Ammon's horn (tissue), 1 donor: ENCODE measurements at regions not wholly inside any gene's neighbourhood (a gene's known extent, or its start where the extent isn't known, plus 50 kb on each side); places are given as distances from the start of the nearest gene placed in this dataset.
"Not testable (repeated sequence)": the region's sequence is repeated elsewhere in the genome, so short reads cannot be mapped to it uniquely, and the experiment has no call there.

Experiments used
- DNase-seq: peaks from one replicate; pipeline ENCODE4 v3.0.0-alpha.2; 2016; ENCODE audit warnings: low spot score

- no peak for DNase-seq
Observed at GRCh38 chr3:20396335-20396734, 210.3 kb upstream of the SGO1 start.

GRCh38 chr3:20395692-20396091 is 209.7 kb upstream of the SGO1 start:
- DNase-seq = no peak

DNA sequence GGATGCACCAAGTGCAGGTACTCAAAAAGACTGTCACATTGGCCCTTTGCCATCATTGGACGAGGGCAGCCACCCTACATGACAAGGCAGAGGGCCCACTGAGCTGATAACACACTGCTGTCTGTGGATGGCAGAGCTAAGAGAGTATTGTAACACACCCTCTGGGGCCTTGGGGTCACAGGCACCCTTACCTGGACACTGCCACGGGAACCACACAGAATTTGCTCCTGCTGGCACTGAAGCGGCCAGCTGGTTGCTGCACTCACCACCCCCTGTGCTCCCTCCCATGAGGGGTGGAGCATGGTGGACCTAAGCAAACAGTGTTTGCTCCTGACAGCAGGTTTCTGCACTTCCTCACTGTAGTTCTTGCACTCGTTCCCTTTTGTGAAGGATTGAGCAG is 208.2 kb upstream of the SGO1 start:
- no peak for DNase-seq

GRCh38 chr3:20391644-20392043 is 205.6 kb upstream of the SGO1 start:
- DNase-seq = no peak

DNA sequence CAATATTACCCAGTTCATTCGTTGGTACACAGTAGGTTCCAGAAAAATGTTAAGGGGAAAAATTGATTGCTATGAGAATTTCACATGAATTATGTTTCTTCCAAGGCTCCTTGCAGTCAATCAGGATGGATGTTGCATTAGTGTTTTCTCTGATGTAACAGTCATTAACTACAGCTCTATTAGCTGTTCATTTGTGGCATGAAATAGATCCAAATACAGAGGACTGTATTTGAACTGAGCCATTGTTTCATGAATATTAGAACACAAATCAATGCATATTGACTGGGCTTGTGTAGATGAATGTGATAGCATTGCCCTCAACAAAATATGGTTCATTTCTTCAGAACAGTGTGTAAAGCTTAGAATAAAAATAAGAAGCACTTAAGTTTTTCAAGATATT is 203.0 kb upstream of the SGO1 start:
- no peak for DNase-seq

- DNase-seq = no peak
Observed at GRCh38 chr3:20380295-20380694, 194.3 kb upstream of the SGO1 start.

DNA sequence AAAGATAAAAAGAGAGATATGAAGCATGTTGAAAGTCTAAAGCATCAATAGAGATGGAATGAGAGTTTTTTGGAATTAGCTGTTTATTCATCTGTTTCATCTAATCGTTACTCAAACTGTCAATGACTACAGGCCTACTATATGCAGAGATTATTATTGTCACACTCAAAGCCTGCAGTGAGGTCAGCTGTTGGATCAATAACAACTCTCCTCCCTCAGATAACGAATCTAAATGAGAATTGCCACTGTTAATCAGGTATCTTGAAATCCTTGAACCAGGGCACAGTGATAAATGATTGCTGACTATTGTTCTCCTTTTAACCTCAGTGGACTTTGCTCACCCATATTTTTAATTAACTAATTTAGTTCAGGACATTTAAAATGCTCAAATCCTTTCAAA is 192.3 kb upstream of the SGO1 start:
- no peak for DNase-seq

DNA sequence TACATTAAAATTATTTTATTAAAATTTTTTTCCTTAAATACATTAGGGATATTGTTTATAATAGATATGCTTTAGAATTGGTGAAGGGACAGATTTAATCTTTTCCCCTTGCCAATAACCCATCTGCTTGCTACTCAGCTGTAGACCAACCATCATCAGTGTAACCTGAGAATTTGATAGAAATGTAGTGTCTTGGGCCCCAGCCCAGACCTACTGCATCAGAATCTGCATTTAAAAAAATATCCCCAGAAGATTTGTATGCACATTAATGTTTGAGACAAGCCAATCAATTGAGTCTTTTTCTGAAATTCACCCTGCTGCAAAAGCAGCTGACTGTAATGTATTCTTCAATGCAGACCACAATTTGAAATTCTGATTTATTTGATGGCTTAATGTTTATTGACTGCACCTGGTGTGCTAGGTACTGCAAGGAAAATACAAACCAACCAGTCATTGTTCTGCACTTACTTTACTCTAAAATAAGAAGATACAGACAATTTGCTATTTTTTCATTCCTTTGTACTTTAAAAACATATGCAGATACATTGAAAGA is 190.7 kb upstream of the SGO1 start:
- no peak for DNase-seq

- no peak for DNase-seq
Observed at GRCh38 chr3:20375302-20375701, 189.3 kb upstream of the SGO1 start.

- not testable (repeated sequence) for DNase-seq
Observed at GRCh38 chr3:20370273-20371063, 184.5 kb upstream of the SGO1 start.

DNA sequence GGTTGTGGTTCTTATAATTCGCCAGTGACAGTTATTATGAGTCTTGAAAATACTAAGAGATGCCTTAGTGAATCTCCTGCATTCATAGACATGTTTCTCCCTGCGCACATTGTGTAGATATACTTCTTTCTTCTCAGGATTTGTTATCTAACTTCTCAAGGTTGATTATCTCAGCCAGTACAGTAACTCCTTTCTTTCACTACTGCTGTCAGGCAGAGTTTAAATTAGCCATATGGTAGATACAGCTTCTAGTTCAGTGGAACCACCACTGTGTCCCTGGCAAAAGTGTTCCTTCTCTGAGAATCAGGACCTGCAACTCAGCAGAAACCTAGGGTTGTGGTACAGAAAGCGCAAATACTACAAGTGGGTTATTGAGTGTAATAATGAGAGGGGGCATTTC is 175.0 kb upstream of the SGO1 start:
- no peak for DNase-seq

- DNase-seq = no peak
Observed at GRCh38 chr3:20353286-20353685, 167.3 kb upstream of the SGO1 start.

- no peak for DNase-seq
Observed at GRCh38 chr3:20352546-20353179, 166.7 kb upstream of the SGO1 start.

DNA sequence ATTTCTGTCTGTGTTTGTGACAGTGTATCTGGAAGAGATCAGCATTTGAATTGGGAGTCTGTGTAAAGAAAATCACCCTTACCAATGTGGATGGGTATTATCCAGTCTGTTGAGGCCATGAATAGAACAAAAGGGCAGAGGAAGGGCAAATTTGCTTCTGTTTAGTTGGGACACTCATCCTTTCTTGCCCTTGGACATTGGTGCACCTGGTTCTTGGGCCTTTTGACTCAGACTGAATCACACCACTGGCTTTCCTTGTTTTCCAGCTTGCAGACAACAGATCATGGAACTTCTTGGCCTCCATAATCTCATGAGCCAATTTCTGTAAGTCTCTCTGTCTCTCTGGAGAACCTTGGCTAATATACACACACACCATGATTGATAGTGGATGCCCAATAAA is 164.4 kb upstream of the SGO1 start:
- no peak for DNase-seq

DNA sequence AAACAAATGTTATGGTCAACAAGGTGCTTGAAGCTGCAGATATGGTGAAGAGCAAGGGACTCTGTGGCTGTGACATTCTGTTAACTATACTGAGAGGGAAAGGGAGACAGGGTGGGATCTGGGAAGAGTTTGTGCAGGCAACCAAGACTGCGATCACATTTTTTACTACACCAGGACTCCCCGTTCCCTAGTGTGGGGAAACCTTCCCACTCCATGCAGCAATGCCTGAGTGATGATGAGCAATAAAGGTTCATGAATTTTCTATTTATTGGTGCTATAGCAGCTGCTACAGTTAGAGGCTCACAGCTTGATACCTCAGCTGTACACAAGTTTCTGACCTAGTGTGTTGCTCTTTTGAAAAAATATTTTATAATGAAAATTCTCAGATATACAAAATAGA is 160.9 kb upstream of the SGO1 start:
- peak; percentile 24 for DNase-seq

GRCh38 chr3:20346369-20346768 is 160.4 kb upstream of the SGO1 start:
- DNase-seq = no peak

GRCh38 chr3:20344400-20344959 is 158.5 kb upstream of the SGO1 start:
- no peak for DNase-seq

DNA sequence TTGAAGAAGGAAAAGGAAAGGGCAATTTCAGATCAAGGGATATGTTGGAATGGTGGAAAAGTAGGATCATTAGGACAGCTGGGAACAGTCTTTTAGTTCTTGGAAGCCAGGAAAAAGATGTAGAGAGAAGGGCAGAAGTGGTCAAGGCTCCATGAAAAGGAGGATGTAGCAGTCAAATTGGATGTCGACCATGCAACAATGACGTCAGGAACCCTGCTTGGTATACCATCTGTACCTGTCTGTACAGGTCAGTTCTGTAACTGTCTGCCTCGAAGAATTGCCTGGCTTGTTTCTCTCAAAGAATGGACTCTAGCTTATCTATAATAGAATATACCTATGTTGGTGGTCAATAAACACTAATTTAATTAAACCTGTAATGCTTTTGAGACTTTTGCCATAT is 157.8 kb upstream of the SGO1 start:
- no peak for DNase-seq

GRCh38 chr3:20340324-20340928 is 154.4 kb upstream of the SGO1 start:
- DNase-seq = peak; percentile 86

DNA sequence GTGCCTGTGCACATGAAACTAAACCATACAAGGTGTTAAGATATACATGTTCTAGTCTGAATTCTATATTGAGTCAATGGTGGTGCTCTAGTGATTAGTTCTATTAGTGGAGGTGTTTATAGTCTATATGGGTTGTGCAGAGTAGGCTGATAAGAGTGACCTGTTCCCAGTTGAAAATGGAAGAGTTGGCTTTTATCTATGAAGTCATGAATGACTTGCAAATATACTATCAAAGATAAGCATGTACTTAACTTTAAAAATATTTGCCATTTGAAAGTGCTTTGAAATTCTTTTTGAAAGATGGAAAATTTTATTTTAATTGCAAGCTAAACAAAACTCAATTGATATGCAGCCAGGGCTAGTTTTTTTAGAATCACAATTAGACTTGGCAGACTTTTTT is 150.6 kb upstream of the SGO1 start:
- DNase-seq = no peak

- DNase-seq = no peak
Observed at GRCh38 chr3:20334842-20335241, 148.8 kb upstream of the SGO1 start.

DNA sequence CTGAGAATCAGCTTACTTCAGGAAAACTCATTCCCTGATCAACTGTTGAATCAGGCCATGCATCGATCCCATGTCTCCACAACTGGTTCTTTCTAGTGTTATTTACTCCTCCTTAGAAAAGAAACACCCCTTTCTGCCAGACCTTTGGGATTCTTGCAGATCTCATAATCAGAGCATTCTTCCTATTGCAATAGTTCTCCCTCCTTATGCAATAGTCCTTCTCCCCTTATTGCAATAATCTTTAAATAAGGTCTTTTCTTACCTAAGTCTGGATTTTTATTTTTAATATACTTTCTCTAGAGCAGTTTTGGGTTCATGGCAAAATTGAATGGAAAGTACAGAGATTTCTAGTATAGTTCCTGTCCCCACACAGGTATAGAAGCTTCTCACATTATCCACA is 141.9 kb upstream of the SGO1 start:
- no peak for DNase-seq

- DNase-seq = no peak
Observed at GRCh38 chr3:20326541-20326940, 140.5 kb upstream of the SGO1 start.
